ENCODE measurements at regions not wholly inside any gene's neighbourhood (a gene's known extent, or its start where the extent isn't known, plus 50 kb on each side); places are given as distances from the start of the nearest gene placed in this dataset.

DNA sequence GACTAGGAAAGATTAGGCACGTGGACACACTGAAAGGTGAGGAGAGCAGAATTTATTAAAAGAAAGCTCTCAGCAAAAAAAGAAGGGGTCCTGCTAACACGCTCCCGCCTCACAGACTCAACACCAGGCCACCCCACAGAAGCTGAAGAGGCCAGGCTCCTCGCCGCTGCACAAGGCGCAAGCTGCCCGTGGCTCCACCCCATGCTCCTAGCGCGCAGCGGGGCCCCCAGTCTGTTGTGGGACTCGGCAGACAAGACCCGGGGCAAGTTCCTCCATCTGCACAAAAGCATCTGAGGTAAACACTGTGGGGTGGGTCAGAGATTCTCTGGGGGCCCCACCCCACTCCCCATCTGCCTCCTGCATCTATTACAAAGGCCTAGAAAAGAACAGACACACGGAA lies 1462.4 kb downstream of the EFNB2 start:
- H3K4me1 ChIP-seq (ENCODE audit: low read depth, poor library complexity, severe bottlenecking): peaks cover 4% of the 10 kb centered on the region
- no peak overlapping the region for H2AFZ ChIP-seq (ENCODE audit: low read depth)
- no peaks in the 10 kb centered on the region for H3K36me3 ChIP-seq (ENCODE audit: insufficient read depth)
- TF ChIP-seq, protein P1, sequence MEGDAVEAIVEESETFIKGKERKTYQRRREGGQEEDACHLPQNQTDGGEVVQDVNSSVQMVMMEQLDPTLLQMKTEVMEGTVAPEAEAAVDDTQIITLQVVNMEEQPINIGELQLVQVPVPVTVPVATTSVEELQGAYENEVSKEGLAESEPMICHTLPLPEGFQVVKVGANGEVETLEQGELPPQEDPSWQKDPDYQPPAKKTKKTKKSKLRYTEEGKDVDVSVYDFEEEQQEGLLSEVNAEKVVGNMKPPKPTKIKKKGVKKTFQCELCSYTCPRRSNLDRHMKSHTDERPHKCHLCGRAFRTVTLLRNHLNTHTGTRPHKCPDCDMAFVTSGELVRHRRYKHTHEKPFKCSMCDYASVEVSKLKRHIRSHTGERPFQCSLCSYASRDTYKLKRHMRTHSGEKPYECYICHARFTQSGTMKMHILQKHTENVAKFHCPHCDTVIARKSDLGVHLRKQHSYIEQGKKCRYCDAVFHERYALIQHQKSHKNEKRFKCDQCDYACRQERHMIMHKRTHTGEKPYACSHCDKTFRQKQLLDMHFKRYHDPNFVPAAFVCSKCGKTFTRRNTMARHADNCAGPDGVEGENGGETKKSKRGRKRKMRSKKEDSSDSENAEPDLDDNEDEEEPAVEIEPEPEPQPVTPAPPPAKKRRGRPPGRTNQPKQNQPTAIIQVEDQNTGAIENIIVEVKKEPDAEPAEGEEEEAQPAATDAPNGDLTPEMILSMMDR (conservative IDR thresholded peaks at IDR 0.05; ENCODE audit: low read depth, low read length): no peak
- H3K79me2 ChIP-seq (ENCODE audit: insufficient read depth, low read depth): no peaks in the 10 kb centered on the region
- no peak overlapping the region for H3K4me2 ChIP-seq
- H3K9ac ChIP-seq: no peak overlapping the region
- no peak overlapping the region for H3K27ac ChIP-seq
- no peaks in the 10 kb centered on the region for H4K20me1 ChIP-seq (ENCODE audit: insufficient read depth)
- no peaks in the 10 kb centered on the region for H3K27me3 ChIP-seq (ENCODE audit: insufficient read depth, low read depth)
- no peak overlapping the region for H3K4me3 ChIP-seq (IDR thresholded peaks at IDR 0.05; ENCODE audit: insufficient read depth, low read depth, low read length)

DNA sequence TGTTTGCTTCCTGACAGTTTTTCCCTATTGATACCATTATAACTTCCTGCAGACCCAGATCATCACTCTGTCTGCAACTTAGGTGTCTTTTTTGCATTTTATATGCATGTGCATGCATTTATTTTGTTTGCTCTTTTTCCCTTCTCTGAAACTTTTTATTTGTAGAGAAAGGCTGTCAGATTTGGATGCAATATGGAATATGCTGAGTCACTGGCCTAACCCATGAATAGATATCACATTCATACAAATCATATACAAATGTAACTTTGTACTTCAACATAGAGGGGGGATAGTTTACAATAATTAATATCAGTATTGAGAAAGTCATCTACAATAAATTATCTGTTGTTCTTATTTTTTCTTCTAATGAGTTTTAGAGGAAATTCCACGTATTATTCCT lies 1465.0 kb downstream of the EFNB2 start:
- Histone ChIP-seq H3K27ac (no peak overlapping the region; the same call in 1 of the 2 replicates), H3K4me2 (no peak overlapping the region; the same call in 1 of the 2 replicates), H3K36me3 (ENCODE audit: insufficient read depth) (no peaks in the 10 kb centered on the region), H3K9ac (no peak overlapping the region), H4K20me1 (ENCODE audit: insufficient read depth) (no peaks in the 10 kb centered on the region), H3K4me3 (IDR thresholded peaks at IDR 0.05; ENCODE audit: insufficient read depth, low read depth, low read length) (no peak overlapping the region), H3K27me3 (ENCODE audit: insufficient read depth, low read depth) (no peaks in the 10 kb centered on the region), H2AFZ (ENCODE audit: low read depth) (peak overlapping the region; percentile 22; the same call in 1 of the 2 replicates), H3K79me2 (ENCODE audit: insufficient read depth, low read depth) (no peaks in the 10 kb centered on the region), H3K4me1 (ENCODE audit: low read depth, poor library complexity, severe bottlenecking) (peaks cover 4% of the 10 kb centered on the region)
- TF ChIP-seq, protein P1 (conservative IDR thresholded peaks at IDR 0.05; ENCODE audit: low read depth, low read length): no peak

DNA sequence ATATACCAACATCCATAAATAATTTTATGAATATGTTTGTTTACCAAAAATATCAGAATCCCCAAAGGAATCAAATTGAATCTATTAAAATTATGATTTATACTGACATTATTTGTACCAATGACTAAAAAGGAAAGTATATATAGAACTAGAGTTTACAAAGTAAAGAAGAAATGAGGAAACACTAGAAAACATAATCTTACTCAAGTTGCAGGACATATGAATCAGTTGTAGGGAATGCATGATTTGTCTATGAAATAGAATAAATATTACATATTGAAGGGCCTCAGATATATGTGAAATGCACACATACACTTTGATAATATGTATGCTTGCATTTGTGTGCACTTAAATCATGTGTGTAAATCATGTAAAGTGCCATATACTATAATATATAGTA lies 1466.4 kb downstream of the EFNB2 start:
- H3K27ac ChIP-seq: no peak overlapping the region
- H3K79me2 ChIP-seq (ENCODE audit: insufficient read depth, low read depth): no peaks in the 10 kb centered on the region
- H3K4me3 ChIP-seq (IDR thresholded peaks at IDR 0.05; ENCODE audit: insufficient read depth, low read depth, low read length): no peak overlapping the region
- TF ChIP-seq, protein P1 (conservative IDR thresholded peaks at IDR 0.05; ENCODE audit: low read depth, low read length): no peak
- H3K36me3 ChIP-seq (ENCODE audit: insufficient read depth): no peaks in the 10 kb centered on the region
- H3K27me3 ChIP-seq (ENCODE audit: insufficient read depth, low read depth): no peaks in the 10 kb centered on the region
- no peak overlapping the region for H3K9ac ChIP-seq
- H2AFZ ChIP-seq (ENCODE audit: low read depth): no peak overlapping the region
- H3K4me2 ChIP-seq: no peak overlapping the region
- peaks cover 4% of the 10 kb centered on the region for H3K4me1 ChIP-seq (ENCODE audit: low read depth, poor library complexity, severe bottlenecking)
- H4K20me1 ChIP-seq (ENCODE audit: insufficient read depth): no peaks in the 10 kb centered on the region

GRCh38 chr13:105063676-105064075 lies 1471.8 kb downstream of the EFNB2 start:
- no peaks in the 10 kb centered on the region for H3K27me3 ChIP-seq (ENCODE audit: insufficient read depth, low read depth)
- H3K9ac ChIP-seq: no peak overlapping the region
- no peak overlapping the region for H3K27ac ChIP-seq
- H3K79me2 ChIP-seq (ENCODE audit: insufficient read depth, low read depth): no peaks in the 10 kb centered on the region
- TF ChIP-seq, protein P1 (conservative IDR thresholded peaks at IDR 0.05; ENCODE audit: low read depth, low read length): no peak
- no peak overlapping the region for H2AFZ ChIP-seq (ENCODE audit: low read depth)
- H3K36me3 ChIP-seq (ENCODE audit: insufficient read depth): no peaks in the 10 kb centered on the region
- H3K4me1 ChIP-seq (ENCODE audit: low read depth, poor library complexity, severe bottlenecking): no peaks in the 10 kb centered on the region
- H4K20me1 ChIP-seq (ENCODE audit: insufficient read depth): no peaks in the 10 kb centered on the region
- H3K4me2 ChIP-seq: no peak overlapping the region
- H3K4me3 ChIP-seq (IDR thresholded peaks at IDR 0.05; ENCODE audit: insufficient read depth, low read depth, low read length): no peak overlapping the region

Measured in KMS-11 (cell line).